Osteoblast (primary cell): ENCODE measurements at regions not wholly inside any gene's neighbourhood (a gene's known extent, or its start where the extent isn't known, plus 50 kb on each side); places are given as distances from the start of the nearest gene placed in this dataset.

Source experiments
- DNase-seq: peaks from one replicate; pipeline ENCODE4 v3.0.0; 2011; ENCODE audit warnings: low spot score, mixed read lengths; ENCODE audit not compliant: insufficient read length; ENCODE audit errors: missing footprints
- H2AFZ ChIP-seq: 2 replicates; pipeline ENCODE4 v1.6.0; 2011; ENCODE audit warnings: mild to moderate bottlenecking, low read length
- H3K27ac ChIP-seq: 2 replicates; pipeline ENCODE4 v1.5.1; 2011; ENCODE audit warnings: mild to moderate bottlenecking, low read depth, low read length, moderate library complexity
- H3K27me3 ChIP-seq: 2 replicates; pipeline ENCODE4 v1.6.0; 2012; ENCODE audit warnings: mild to moderate bottlenecking, control low read depth, inconsistent platforms, low read length, moderate library complexity; ENCODE audit not compliant: insufficient read depth
- H3K36me3 ChIP-seq: 2 replicates; pipeline ENCODE4 v1.5.1; 2011; ENCODE audit warnings: mild to moderate bottlenecking, low read length, control low read depth, moderate library complexity; ENCODE audit not compliant: insufficient read depth
- H3K4me1 ChIP-seq: 2 replicates; pipeline ENCODE4 v1.5.1; 2011; ENCODE audit warnings: mild to moderate bottlenecking, low read length, control low read depth, moderate library complexity; ENCODE audit not compliant: insufficient read depth
- H3K4me2 ChIP-seq: 2 replicates; pipeline ENCODE4 v1.6.0; 2011; ENCODE audit warnings: mild to moderate bottlenecking, low read length; ENCODE audit not compliant: insufficient read depth
- H3K4me3 ChIP-seq: fragments of 200-600 bp; sonication (generic); 3 replicates; pipeline ENCODE4 v1.5.1; 2012; ENCODE audit warnings: mild to moderate bottlenecking, low read length, inconsistent platforms; ENCODE audit not compliant: insufficient read depth
- H3K79me2 ChIP-seq: 2 replicates; pipeline ENCODE4 v1.6.0; 2012; ENCODE audit warnings: mild to moderate bottlenecking, low read length, control low read depth, inconsistent platforms; ENCODE audit not compliant: insufficient read depth
- H3K9me3 ChIP-seq: 2 replicates; pipeline ENCODE4 v1.5.1; 2011; ENCODE audit warnings: low read depth, low read length, control low read depth
- H4K20me1 ChIP-seq: 2 replicates; pipeline ENCODE4 v1.6.0; 2012; ENCODE audit warnings: mild to moderate bottlenecking, low read length, control low read depth; ENCODE audit not compliant: insufficient read depth
- CTCF ChIP-seq: IDR thresholded peaks from 2 replicates; pipeline ENCODE4 v1.5.1; 2011; ENCODE audit warnings: mild to moderate bottlenecking, low read depth, low read length, moderate library complexity; ENCODE audit errors: extremely low read depth

- no peaks in the 10 kb centered on the region for H4K20me1 ChIP-seq
- peaks cover 3% of the 10 kb centered on the region for H3K9me3 ChIP-seq
- H3K4me3 ChIP-seq = no peak overlapping the region
- no peaks in the 10 kb centered on the region for H3K36me3 ChIP-seq
- H3K79me2 ChIP-seq = no peaks in the 10 kb centered on the region
- no peaks in the 10 kb centered on the region for H3K4me1 ChIP-seq
- no peak overlapping the region for H3K4me2 ChIP-seq
- no peak for TF ChIP-seq CTCF
- H3K27ac ChIP-seq = no peak overlapping the region
- H2AFZ ChIP-seq = no peak overlapping the region
- peak; percentile 14 for DNase-seq
- no peaks in the 10 kb centered on the region for H3K27me3 ChIP-seq
Measured at GRCh38 chr15:52943746-52944145, 153.6 kb upstream of the ONECUT1 start.

GRCh38 chr15:52936489-52936888, 146.4 kb upstream of the ONECUT1 start:
- Histone ChIP-seq H3K27ac (no peak overlapping the region), H3K4me1 (no peaks in the 10 kb centered on the region), H3K79me2 (no peaks in the 10 kb centered on the region), H3K4me2 (no peak overlapping the region), H3K4me3 (no peak overlapping the region), H3K36me3 (no peaks in the 10 kb centered on the region), H2AFZ (no peak overlapping the region), H3K9me3 (no peaks in the 10 kb centered on the region), H4K20me1 (no peaks in the 10 kb centered on the region), H3K27me3 (no peaks in the 10 kb centered on the region)
- no peak for TF ChIP-seq CTCF
- DNase-seq = no peak

GRCh38 chr15:52925130-52925529, 135.0 kb upstream of the ONECUT1 start:
- TF ChIP-seq CTCF = no peak

GRCh38 chr15:52924630-52925029, 134.5 kb upstream of the ONECUT1 start:
- Histone ChIP-seq H3K4me2 (no peak overlapping the region), H4K20me1 (no peaks in the 10 kb centered on the region), H3K9me3 (peaks cover 2% of the 10 kb centered on the region), H3K4me1 (no peaks in the 10 kb centered on the region), H3K27me3 (no peaks in the 10 kb centered on the region), H3K4me3 (no peak overlapping the region), H3K36me3 (no peaks in the 10 kb centered on the region), H3K27ac (no peak overlapping the region), H2AFZ (no peak overlapping the region), H3K79me2 (no peaks in the 10 kb centered on the region)
- DNase-seq = no peak
- TF ChIP-seq CTCF = no peak

More at GRCh38 chr15:52925130-52925529, 135.0 kb upstream of the ONECUT1 start:
- no peak overlapping the region for H2AFZ ChIP-seq
- H3K79me2 ChIP-seq = no peaks in the 10 kb centered on the region
- H3K27me3 ChIP-seq = no peaks in the 10 kb centered on the region
- H3K4me3 ChIP-seq = no peak overlapping the region
- no peak overlapping the region for H3K4me2 ChIP-seq
- no peaks in the 10 kb centered on the region for H3K36me3 ChIP-seq
- H3K4me1 ChIP-seq = no peaks in the 10 kb centered on the region
- no peaks in the 10 kb centered on the region for H4K20me1 ChIP-seq
- no peak for DNase-seq
- H3K27ac ChIP-seq = no peak overlapping the region
- peaks cover 2% of the 10 kb centered on the region for H3K9me3 ChIP-seq
